ENCODE measurements at regions not wholly inside any gene's neighbourhood (a gene's known extent, or its start where the extent isn't known, plus 50 kb on each side); places are given as distances from the start of the nearest gene placed in this dataset.
A peak's percentile ranks its signal among the peaks of the same experiment; 100 is the strongest.

DNA sequence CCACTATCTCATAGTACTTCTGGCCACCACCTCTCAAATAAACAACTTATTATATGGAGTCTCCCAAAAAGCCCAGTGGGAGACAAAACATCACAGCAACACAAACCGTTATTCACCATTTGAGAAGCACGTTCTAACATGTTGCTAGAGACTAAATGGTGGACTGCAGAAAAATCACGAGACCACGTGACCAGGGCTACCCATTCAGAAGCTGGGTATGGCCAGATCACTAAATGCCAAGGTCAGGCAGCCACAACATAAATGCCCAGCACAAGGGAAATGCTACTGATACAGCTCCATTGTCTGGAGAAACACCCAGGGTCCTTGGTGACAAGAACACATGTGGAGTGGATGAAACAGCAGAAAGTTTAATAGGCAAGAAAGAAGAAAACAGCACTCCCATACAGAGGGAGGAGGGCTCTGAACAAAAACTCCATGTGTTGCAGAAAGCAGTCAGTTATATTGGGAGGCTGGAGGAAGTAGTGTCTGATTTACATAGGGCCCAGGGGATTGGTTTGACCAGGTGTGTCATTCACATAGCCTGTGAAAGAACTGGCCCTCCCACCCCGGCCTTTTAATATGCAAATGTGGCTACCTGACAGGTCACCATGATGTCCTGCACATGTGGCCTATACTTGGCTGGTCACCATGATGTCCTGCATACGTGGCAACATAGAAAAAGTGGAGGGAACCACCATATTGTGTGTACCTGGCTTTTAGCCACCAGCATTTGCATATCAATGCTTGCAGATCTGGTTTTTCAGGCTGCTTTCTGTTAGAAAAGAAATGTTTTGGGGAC, 97.2 kb downstream of the TRIM36 start:
- DNase-seq = no peak
- intact Hi-C loops (cut with DNase I) = no loop called here
- ATAC-seq = no peak

DNA sequence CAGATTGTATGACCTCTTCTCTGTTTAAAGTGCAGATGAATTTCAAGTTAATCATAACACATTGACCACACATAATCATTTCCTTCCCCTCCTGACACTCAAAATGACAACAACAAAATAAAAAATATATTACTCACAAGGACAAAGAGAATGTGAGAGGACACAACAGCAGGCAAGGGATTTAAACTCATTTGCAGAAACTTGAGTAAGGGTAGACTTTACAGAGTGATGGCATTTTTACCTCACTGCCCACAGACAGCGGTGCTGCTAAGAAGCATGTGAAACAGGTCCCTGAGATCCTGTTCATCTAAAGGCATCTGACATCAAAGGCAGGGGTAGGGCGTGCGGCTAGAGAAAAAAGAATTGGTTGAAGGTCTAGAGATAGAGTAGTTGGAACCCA, 99.0 kb downstream of the TRIM36 start:
- ATAC-seq (no peak), DNase-seq (no peak)
- intact Hi-C loops (cut with DNase I) = no loop called here

DNA sequence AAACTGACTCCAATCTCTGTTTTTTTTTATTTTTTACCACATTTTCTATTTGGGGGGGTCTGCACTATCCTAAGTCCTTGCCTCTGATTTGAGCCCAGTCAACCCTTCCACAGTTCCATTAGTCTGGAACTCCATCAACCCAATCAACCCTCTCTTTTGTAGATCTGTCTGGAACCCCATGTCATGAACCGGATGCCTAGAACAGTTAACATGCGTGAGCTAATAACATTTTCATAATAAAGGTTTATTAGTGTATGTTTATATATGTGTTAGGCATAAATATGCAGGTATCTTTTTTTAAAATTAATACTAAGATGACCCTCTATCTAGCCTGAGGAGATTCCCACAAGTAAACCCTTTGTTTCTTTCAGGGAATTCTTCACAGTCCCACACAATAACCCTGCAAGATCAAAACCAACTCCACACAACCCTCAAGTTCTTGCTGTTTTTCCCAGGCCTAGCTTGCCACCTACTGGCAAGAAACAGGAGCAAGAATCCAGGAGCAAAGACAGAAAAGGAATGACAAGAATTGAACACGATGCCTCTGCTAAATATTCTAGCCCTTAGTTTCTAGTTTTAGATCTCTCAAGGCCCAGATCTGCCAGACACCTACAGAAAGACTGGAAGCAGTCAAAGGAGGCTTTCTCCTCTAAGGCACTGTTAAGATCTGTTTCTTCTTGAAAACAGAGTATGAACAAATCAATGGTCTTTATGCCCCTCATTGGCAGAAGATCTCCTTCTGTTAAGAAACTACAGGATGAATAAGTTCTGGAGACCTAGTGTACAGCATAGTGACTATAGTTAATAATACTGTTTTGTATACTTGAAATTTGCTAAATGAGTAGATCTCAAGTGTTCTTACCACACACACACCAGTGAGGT, 100.4 kb downstream of the TRIM36 start:
- peak in 1 of 2 donors; percentile 66 for ATAC-seq
- intact Hi-C loops (cut with DNase I) = loop anchor here in 1 of 2 donors (5.0 kb wide), 2 partner anchors 1392 to 1457 kb away; no protein-coding TSS in a partner anchor
- DNase-seq = no peak

DNA sequence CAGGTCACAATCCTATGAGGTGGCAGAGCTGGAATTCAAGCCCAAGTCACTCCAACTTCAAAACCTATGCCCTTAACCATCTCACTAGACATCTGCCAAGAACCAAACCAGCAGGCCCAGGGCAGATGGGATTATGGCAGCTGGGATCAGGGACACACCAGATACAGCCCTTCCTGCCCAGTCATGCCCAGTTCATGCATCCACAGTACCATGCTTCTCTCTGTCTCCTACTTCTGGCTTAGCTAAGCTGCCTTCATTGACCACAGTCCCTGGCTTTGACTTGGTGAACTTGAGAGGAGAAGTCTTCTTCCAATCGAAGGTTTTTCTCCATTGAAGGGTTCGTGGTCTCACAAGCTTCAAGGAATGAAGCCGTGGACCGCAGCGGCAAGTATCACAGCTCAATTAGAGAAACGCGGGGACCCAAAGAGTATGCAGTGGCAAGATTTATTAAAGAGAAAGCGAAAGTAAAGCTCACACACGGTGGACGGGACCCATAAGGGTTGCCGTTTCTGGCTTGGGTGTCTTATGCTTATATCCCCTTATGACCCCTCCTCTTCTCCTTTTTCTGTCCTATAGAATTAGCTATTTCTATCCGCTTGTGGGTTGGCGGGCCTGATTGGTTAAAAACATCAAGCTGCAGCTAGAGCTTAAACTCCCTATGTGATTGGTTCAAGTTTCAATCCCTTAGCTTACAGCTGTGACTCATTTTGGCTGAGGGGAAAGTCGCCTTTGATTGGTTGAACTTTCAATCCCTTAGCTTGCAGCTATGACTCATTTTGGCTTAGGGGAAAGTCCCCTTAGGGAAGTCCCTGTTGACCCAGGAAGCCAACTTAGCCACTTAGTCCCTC, 101.2 kb downstream of the TRIM36 start:
- ATAC-seq (no peak), DNase-seq (no peak)
- intact Hi-C loops (cut with DNase I) = loop anchor here in 1 of 2 donors (5.0 kb wide), 2 partner anchors 1391 to 1456 kb away; no protein-coding TSS in a partner anchor

DNA sequence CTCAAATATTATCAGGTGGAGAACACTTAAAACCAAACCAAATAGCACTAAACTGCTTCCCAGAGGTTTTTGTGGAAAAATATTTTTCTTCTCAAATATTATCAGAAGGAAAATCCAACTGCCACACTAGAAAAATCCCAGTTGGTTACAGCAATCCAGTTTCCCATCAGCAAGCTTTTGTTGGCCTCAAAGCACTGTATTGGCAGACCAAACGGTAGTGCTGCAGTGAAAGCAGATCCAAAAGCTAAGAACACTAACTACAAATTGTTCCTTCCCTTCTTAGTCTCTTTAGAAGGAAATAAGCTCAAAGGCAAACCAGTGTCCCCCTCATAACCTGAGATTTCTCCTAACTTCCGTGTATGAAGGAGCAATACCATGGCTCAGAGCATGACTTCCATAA, 105.3 kb downstream of the TRIM36 start:
- no peak for DNase-seq
- no peak for ATAC-seq
- intact Hi-C loops (cut with DNase I) = no loop called here

DNA sequence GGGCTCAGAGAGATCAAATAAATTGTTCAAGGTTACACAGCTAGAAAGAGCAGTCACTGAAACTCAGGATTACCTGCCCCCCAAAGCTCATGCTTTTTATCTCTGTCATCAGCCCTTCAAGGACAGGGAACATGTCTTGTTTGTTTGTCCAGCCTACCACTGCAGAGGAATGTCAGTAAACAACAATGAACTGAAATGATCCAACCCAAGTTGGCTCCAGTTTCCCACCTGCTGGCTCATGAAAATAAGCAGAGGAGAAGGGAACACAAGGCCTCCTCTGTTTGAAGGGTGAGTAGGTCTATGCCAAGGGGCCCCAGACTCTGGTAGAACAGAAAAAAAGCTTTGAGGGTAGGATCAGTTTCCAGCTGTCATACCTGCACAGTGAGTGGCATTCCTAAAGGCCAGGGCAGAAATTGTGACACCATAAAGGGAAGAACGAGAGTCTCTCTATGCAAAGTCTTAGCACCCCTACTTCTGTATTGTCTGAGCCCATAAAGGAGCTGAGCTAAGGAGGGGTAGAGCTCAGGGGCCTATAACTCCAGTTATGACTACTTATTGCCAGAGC, 115.2 kb downstream of the TRIM36 start:
- DNase-seq (no peak), ATAC-seq (no peak)
- intact Hi-C loops (cut with DNase I) = no loop called here

DNA sequence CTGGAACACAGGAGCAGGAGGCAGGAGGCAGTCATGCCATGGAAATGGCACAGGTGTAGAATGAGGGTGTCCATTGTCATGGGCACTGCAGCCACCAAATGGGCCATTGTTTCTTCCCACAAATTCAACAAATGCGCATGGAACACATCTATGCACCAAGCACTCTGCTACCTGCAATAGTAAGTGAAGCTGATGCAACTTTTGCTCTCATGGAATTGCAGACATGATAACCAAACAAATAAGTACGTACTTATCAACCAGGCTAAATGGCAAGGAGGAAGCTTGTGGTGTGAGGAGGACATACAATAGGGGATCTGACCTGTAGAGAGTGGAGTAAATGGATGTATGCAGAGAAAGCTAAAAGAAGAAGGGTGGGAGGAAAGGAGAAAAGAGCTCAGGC, 116.8 kb downstream of the TRIM36 start:
- DNase-seq = no peak
- intact Hi-C loops (cut with DNase I) = no loop called here
- ATAC-seq = no peak

DNA sequence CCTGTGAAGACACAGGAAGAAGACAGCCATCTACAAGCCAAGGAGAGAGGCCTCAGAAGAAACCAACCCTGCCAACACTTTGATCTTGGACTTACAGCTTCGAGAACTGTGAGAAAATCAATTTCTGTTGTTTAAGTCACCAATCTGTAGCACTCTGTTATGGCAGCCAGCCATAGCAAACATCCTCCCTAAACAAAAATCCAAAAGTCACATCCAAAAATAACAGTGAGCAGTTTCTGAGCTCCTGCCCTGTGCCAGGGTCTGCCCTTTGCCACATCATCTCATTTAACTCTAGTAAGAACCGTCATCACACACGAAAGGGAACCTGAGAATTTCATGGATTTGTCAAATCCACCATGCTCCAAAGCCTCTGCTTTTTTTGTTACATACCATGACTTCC, 118.8 kb downstream of the TRIM36 start:
- intact Hi-C loops (cut with DNase I) = no loop called here
- no peak for ATAC-seq
- peak; percentile 32 for DNase-seq

DNA sequence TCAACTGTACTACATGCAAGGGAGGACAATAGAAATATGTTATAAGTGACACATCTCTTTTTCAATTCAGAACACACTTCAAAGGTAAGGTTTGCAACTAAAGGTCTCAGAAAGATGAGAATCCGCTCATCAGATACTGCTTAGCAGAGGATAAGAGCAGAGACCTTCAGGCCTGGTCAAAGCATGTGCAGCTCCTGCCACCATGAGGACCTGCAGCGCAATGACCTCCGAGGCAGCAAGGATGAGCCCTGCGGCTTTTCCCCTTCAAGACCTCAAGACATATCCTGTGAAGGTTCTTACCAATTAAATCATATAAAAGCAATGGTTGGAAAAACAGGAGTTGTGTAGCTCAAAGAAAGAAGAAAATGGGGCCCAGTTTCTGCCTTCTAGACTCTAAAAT, 135.8 kb downstream of the TRIM36 start:
- intact Hi-C loops (cut with DNase I) = no loop called here
- ATAC-seq = no peak
- DNase-seq = no peak

DNA sequence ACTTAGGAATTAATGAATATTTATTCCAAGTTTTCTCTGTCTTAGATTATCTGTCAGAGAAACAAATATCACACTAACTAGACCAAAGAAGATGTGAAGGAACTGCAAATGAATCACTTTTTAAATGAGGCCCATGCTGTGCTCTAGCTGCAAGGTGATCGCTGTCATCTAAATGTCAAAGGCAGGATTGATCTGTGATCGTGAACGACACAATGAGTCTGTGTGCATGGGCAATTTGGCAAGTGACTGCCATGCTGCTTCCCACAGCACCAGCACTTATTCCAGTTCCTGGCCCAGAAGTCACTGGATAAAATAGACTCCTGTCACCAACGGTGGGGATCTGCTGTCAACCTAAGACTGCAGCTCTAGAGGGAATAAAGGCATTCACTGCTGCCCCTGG, 141.2 kb downstream of the TRIM36 start:
- DNase-seq = no peak
- intact Hi-C loops (cut with DNase I) = no loop called here
- ATAC-seq = no peak

DNA sequence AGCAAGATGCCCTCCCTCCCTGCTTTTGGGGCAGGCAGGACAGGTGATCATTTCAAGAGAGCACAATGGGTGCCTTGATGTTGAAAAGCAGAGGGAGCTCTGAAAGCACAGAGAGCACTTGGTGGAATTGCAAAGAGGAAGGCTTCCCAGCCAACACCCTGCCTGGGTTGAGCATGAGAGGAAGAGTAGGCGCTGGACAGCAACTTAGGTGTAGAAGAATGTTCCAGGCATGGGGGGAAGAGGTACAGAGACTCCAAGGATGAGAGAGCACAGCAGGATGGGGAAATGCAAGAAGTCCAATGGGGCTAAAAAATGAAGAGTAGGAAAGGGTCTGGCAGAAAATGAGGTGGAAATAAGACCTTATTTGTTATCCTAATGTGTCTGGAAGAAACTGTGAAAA, 144.8 kb downstream of the TRIM36 start:
- intact Hi-C loops (cut with DNase I) = no loop called here
- ATAC-seq (no peak), DNase-seq (no peak)

DNA sequence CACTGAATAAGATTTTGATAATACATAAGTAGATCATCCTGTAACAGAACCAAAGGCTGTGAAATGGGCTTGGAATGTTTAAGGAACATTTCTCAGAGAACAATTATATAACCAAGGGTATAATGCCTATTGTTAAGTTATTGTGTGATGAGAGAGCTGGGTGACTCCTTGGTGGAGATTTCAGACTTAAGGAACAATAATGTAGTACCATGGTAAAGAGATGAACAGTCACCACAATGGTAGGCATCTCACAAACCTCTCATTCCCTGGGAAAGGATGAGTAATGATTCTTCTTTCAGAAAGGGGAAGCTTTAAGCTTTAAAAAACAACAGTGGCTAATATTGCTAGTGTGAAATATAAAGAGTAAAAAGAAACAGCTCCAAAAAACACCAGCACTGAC, 147.4 kb downstream of the TRIM36 start:
- ATAC-seq (no peak), DNase-seq (no peak)
- intact Hi-C loops (cut with DNase I) = no loop called here

DNA sequence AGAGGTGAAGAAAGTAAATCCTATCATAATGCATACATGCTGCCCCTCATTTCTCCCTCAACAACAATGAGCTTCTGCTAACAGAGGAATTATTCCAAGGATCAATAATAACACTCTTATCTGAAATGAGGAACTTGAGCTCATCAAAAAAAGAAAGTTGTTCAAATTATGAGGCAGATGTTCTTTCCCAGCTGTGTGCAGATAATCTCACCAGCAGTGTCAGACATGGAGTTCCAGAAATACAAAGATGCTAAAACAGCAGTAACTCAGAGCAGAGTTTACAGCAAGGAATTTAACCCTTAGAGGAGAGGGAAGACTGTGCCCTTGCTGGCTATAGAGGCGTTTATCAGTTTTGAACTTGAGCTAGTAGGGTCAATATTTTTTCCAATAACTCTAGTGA, 153.1 kb downstream of the TRIM36 start:
- DNase-seq (no peak), ATAC-seq (no peak)
- intact Hi-C loops (cut with DNase I) = no loop called here

DNA sequence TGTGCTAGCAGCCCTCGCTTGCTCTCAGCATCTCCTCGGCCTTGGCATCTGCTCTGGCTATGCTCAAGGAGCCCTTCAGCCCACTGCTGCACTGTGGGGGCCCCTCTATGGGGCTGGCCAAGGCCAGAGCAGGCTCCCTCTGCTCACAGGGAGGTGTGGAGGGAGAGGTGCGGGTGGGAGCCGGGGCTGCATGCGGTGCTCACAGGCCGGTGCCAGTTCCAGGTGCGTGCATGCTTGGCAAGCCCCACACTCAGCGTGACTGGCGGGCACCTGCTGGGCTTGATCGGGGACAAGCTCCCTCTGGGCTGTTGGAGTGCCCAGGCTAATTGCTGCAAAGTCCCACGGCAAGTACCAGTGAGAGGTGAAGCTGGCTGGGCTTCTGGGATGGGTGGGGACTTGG, 170.5 kb downstream of the TRIM36 start:
- no peak for ATAC-seq
- DNase-seq = no peak
- intact Hi-C loops (cut with DNase I) = no loop called here

DNA sequence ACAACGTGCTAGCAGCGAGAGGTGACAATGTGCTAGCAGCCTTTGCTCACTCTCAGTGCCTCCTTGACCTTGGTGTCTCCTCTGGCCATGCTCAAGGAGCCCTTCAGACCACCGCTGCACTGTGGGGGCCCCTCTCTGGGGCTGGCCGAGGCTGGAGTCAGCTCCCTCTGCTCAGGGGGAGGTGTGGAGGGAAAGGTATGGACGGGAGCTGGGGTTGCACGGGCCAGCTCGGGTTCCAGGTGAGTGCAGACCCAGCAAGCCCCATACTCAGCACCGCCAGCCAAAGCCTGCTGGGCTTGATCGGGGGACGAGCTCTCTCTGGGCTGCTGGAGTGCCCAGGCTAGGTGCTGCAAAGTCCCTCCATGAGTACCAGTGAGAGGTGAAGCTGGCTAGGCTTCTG, 180.2 kb downstream of the TRIM36 start:
- DNase-seq = no peak
- ATAC-seq = no peak
- intact Hi-C loops (cut with DNase I) = no loop called here

DNA sequence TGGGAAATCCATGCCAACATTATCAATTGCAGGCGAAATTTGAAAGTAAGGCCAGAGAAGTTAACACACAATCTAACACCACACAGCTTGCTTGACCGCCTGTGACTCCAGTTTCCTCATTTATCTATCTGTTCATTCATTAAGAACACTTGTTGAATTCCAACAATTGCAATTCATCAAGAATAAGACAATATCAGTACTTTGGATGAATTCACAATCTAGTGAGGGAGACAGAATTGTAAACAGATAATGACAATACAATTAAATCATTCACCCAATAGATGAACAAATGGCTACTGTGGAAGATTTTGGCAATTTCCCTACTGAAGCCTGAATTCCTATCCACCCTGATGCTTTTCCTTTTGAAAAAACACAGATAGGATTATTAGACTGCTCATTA, 181.6 kb downstream of the TRIM36 start:
- no peak for DNase-seq
- intact Hi-C loops (cut with DNase I) = no loop called here
- no peak for ATAC-seq

DNA sequence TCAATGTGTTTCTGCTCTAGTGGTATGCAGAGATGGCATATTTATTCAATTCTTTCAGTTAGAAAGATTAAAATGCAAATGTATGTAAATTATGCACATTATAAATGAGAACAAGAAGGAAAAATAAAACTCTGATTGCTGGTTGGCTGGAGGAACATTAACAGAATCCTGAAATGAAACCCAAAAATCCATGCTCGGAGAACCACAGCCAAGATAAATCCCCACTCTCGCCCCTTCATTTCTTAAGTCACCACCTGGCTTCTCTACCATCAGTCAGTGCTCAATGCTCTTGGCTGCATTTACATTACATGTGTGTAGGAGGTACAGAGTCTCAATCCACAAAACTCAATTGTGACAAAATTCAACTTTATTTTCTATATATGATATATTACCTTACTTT, 184.9 kb downstream of the TRIM36 start:
- no peak for ATAC-seq
- intact Hi-C loops (cut with DNase I) = no loop called here
- no peak for DNase-seq

DNA sequence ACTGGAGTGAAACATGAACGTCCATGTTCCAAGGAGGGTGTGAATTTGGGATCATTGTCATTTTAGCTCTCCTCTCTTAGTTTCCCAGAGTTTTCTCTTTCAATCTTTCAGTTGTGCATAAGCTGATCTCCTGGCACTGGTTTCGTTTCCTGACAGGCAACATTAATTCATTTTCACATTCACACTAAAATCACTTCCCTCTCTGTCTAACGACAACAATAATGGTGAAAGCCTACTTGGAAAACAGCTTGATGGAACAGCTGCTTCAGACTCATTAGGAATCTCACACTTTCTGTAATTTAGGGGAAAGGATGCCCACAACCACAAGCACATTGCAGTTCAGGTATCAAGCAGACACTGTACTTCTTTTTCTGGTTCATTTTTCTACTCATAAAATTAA, 188.6 kb downstream of the TRIM36 start:
- intact Hi-C loops (cut with DNase I) = no loop called here
- DNase-seq = no peak
- no peak for ATAC-seq

DNA sequence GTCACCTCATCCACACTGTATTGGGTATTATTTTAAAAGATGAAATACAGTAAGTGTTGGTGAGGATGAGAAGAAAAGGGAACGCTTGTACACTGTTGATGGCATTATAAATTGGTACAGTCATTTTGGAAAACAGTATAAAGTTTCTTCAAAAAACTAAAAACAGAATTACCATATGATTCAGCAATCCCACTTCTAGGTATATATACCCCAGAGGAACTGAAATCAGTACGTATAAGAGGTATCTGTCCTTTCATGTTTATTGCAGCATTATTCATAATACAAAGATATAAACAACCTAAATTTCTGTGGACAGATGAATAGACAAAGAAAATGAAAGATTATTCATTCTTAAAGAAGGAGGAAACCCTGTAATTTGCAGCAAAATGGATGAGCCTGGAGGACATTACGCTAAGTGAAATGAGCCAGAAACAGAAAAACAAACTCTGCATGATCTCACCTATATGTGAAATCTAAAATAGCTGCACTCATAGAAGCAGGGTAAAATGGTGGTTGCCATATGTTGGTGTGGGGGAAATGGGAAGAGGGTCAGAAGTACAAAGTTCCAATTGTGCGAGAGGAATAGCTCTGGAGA, 191.6 kb downstream of the TRIM36 start:
- DNase-seq = no peak
- intact Hi-C loops (cut with DNase I) = no loop called here
- ATAC-seq = no peak

Data from left cardiac atrium (tissue), 4 donors.